Central memory CD8-positive, alpha-beta T cell (primary cell): ENCODE measurements at regions not wholly inside any gene's neighbourhood (a gene's known extent, or its start where the extent isn't known, plus 50 kb on each side); places are given as distances from the start of the nearest gene placed in this dataset.

Source experiments
- ATAC-seq: fragments of 150-1000 bp; cut with Tn5 transposase; replicated peaks from 2 replicates; pipeline ENCODE4 v1.10.0; 2022; ENCODE audit warnings: mild to moderate bottlenecking, moderate FRiP score, moderate number of reproducible peaks; ENCODE audit not compliant: poor library complexity, severe bottlenecking; ENCODE audit errors: extremely low read depth
- DNase-seq, 2 donors: peaks; one replicate each; pipeline ENCODE4 v3.0.0; 2021; ENCODE audit warnings: low spot score in 2 of 2
- H3K27ac Mint-ChIP-seq: one replicate; pipeline ENCODE4 v1.8.0; 2022; ENCODE audit warnings: low read depth, mild to moderate bottlenecking, moderate library complexity, mixed read lengths
- H3K27me3 Mint-ChIP-seq: one replicate; pipeline ENCODE4 v1.8.0; 2022; ENCODE audit warnings: mixed read lengths
- H3K36me3 Mint-ChIP-seq: one replicate; pipeline ENCODE4 v1.8.0; 2022; ENCODE audit warnings: mild to moderate bottlenecking, moderate library complexity, mixed read lengths; ENCODE audit not compliant: insufficient read depth
- H3K4me1 Mint-ChIP-seq: one replicate; pipeline ENCODE4 v1.8.0; 2022; ENCODE audit warnings: mixed read lengths
- H3K4me3 Mint-ChIP-seq: one replicate; pipeline ENCODE4 v1.8.0; 2022; ENCODE audit warnings: mild to moderate bottlenecking, moderate library complexity, mixed read lengths
- H3K9me3 Mint-ChIP-seq: one replicate; pipeline ENCODE4 v1.8.0; 2022; ENCODE audit warnings: mixed read lengths

GRCh38 chr12:108390495-108391203 lies 51.5 kb upstream of the CMKLR1 start:
- Mint-ChIP-seq H3K9me3 (no peaks in the 10 kb centered on the region), H3K4me3 (no peak overlapping the region), H3K27ac (no peak overlapping the region), H3K36me3 (peaks cover 3% of the 10 kb centered on the region), H3K27me3 (peaks cover 17% of the 10 kb centered on the region), H3K4me1 (no peaks in the 10 kb centered on the region)
- DNase-seq = no peak
- no peak for ATAC-seq

GRCh38 chr12:108389544-108389943 lies 50.4 kb upstream of the CMKLR1 start:
- H3K4me3 Mint-ChIP-seq = no peak overlapping the region
- no peak for ATAC-seq
- no peak for DNase-seq
- no peaks in the 10 kb centered on the region for H3K4me1 Mint-ChIP-seq
- no peaks in the 10 kb centered on the region for H3K9me3 Mint-ChIP-seq
- no peak overlapping the region for H3K27ac Mint-ChIP-seq
- H3K27me3 Mint-ChIP-seq = peaks cover 23% of the 10 kb centered on the region
- H3K36me3 Mint-ChIP-seq = peaks cover 3% of the 10 kb centered on the region
